ENCODE measurements at regions not wholly inside any gene's neighbourhood (a gene's known extent, or its start where the extent isn't known, plus 50 kb on each side); places are given as distances from the start of the nearest gene placed in this dataset.

DNA sequence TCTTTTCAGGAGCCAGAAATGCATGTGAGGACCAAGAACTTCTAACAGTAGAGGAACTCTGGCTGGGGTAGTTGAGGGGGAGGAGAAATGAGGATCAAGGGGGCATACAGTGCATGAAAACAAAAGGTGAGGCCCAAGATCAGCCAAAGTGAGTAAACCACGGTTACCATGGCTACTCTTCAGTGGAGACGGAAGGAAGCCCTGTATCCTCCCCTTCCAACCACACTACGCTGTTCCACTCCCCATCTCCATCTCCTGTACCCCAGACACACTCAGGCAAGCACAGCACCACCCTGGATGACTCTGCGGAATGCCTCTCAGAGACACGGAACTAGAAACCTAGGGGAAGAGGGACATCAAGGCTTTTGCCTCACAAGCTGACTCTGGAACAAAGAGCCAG, 157.6 kb upstream of the CAMK1G start:
- DNase-seq, result no peak

DNA sequence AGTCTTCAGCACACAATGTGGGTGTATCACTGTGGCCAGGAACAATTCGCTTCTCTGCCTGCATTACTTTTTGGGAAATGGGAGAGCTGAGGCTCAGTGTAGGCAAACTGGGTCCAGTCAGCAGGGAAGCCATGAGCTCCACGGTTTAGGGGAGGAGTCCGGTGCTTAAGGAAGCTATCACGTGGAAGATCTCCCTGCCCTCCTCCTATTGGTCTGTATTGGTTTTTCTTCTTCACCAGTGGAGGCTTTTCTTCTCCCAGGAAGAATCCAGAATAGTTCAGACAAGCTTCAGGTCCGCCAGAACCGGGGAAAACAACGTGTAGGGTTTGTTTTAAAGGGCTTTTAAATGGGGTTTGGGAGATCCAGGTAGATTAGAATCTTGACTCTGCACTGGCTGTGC, 156.2 kb upstream of the CAMK1G start:
- no peak for DNase-seq

- no peak for DNase-seq
Measured at GRCh38 chr1:209427811-209428210, 155.7 kb upstream of the CAMK1G start.

- peak; percentile 70 for DNase-seq
Measured at GRCh38 chr1:209428241-209428921, 155.1 kb upstream of the CAMK1G start.

DNA sequence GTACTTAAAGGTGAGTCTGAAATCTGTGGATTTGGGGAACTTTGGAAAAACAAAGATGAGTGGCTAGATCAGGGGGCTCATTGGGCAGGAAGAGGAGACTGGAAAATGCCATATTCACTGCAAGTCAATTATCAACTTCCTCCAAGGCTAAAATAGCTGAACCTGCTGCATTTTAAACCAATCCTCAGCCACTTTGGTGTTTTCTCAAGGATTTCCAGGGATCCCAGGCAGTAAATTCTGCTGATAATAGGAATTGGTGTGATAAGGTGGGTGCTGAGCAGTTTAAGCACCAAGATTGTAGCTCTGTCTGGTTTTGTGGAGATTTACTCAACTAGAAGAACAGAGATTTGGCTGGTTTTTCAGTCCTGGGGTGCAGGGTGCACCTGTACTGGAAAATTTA, 153.9 kb upstream of the CAMK1G start:
- DNase-seq, result no peak

DNA sequence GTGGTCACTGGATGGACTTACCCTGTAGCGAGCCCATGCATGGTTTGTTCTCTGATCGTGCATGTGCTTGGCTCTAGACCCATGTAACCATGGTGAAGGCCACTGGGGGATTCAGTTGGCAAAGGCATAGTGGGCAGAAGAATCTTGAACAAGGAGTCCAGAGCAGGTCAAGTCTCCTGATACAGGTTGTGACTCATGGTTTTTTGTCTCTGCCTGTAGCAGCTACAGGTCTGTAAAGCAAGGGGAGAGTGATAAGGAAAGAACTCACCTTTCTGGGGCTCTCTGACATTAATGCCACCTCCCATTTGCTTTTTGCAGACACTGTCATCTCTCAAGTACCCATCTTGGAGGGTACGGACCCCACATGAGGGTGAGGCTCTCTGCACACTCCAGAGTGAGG, 153.4 kb upstream of the CAMK1G start:
- no peak for DNase-seq

DNA sequence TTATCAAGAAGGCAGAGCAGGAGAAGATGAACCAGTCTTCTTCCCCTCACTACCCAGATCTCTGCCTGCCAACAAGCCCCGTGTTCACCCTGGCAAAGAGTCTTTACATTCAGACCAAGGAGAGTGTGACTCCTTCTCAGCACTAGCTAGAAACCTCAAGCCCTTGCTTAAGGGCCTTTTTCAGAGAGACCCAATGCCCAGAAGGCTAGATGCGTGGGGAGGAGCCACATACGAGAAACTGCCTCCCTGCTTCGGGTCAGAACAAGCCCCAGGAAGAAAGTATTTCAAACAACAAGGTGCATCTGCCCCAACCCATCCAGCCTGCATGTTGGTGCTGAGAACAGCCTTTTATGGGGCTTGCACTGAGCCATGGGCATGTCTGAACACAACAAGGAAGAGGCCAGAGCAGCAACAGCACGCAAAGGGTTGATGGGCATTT, 152.7 kb upstream of the CAMK1G start:
- DNase-seq, result no peak

DNA sequence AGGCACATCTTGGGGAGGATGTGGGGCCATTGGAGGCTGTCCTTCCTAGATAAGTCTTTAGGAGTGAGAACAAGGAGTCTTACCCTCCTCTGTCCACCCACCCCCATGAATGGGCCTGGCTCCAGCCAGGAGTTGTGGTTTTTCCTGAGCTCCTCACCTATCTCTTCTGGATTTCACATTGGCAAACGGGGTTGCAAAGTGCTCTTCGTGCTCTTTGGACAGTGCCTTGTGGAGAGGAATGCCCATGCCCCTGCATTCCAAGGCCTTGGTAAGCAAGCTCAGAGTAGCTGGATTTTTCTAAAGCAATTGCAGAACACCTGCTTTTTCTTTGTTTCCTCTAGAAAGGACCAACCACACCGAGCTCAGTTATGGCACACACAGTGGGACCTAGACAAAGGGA, 152.1 kb upstream of the CAMK1G start:
- DNase-seq, result no peak

DNA sequence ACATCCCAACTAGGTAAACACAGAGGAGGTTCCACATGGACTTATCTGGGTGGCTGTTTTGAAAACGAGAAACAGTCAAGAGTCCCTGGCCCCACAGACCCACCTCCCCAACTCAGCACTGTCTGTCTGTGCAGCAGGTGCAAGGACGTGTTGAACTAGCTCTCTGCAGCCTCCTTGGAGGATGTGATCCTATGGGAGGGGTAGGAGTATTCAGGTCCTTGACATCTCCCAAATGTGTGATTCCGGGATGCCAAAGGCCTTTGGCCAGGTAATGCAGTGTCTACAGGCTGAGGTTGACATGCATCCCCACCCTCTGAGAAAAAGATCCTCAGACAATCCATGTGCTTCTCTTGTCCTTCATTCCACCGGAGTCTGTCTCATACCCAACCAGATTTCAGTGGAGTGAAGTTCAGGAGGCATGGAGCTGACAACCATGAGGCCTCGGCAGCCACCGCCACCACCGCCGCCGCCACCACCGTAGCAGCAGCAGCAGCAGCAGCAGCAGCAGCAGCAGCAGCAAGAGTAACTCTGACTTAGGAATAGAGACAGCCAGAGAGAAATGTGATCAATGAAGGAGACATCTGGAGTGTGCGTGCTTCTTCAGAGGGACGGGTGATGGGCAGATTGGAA, 151.6 kb upstream of the CAMK1G start:
- no peak for DNase-seq

DNA sequence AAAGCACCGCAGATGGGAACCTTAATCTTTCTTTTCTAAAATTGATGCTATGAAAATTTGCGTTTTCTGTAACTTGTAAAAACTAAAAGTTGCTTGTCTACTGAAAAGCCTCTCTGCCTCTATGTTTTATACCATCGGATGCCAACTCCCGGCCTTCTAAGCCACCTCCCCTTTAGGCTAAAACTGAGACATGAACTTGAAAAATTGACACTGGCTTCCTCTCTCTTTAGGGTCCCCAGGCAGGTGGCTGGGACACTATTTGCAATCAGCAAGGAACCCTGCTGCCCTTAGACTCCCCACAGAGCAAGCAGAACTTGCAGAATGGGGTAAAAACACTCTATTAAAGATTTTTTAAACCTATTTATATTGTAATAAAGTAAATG, 151.1 kb upstream of the CAMK1G start:
- DNase-seq, result no peak

- DNase-seq, result no peak
Measured at GRCh38 chr1:209433649-209434031, 149.9 kb upstream of the CAMK1G start.

- no peak for DNase-seq
Measured at GRCh38 chr1:209434066-209434465, 149.4 kb upstream of the CAMK1G start.

GRCh38 chr1:209434631-209435217, 148.8 kb upstream of the CAMK1G start:
- no peak for DNase-seq

DNA sequence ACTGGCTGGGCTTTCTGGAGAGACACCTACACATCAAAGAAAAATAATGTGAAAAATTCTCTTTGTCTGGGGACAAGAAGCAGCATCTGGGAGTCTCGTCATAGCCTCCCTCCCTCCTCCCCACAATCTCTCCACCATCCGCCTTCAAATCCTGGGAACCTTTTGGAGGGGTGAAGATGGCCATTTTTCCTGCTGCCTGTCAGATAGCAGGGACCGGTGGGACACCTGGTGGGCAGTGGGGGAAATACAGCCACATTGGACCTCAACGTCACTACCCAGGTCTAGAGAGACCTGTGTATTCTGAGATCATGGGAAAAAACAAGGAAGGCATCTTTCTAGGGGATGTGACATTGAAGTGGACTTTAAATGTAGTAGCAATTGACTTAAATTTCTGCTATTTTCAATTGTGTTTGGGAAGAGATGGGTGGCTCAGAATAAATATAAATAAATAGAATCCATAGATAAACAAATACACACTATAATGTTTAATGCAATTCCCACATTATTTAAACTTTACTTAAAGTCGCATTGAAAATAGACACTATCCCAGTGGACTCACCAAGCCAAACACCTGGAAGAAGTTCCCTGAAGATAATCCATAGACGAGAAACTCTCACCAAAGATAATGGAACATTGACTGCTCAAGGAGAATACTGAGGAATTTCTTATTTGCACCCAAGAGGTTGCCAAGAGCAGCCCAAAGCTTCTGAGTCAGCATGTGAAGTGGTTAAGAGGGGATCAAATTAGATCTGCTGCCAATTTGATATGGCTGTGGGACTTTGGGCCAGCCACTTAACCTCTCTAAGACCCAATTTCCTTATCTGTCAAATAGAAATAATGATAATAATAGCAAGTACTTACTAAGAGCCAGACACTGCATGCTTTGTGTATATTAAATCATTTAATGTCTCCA, 147.6 kb upstream of the CAMK1G start:
- peak; percentile 45 for DNase-seq

DNA sequence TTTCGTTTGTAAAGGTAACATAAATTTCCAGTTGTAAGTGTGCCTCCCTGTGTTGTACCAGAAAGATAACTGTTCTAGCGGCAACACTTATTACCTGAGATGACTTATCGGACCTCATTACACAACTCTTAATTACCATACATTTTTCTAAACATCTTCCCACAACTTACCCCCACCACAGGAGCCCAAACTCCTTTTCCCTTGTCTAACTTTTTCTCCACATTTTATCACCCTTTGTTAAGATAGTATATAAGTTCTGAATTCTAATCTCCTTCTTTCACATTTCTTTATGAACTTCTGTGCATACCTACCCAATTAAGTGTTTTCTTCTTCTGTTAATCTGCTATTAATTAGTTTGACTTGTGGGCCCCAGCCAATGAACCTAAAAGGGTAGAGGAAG, 143.7 kb upstream of the CAMK1G start:
- DNase-seq, result no peak

- no peak for DNase-seq
Measured at GRCh38 chr1:209443361-209443931, 140.1 kb upstream of the CAMK1G start.

DNA sequence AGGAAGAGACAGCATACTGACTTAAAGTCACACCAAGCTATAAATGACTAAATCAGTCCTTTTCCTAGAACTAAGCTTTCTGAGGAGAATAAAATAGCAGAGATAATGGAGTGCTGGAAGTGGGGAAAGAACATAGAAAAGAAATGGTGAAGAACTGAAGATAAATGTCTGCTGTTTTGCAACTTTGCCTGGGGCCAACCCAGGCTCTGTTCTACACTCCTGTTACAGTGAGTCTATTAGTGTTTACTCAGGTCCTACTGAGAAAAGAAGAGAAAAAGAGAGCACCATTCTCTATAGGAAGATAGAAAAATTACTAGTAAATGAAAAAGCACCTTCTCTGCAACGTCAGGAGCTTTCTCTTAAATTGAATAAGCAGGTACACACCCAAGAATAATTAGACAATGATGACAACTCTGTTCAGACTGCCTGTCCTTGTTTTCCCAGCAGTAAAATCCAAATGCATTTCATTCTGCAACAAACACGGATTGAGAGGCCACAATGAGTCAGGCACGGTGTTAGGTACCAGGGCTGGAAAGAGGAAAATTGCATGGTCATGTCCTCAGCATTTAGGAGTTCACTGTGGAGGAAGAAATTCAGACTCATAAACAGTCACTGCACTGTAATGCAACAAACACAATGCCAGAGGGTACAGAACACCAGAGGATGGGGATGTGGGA, 139.4 kb upstream of the CAMK1G start:
- DNase-seq, result no peak

DNA sequence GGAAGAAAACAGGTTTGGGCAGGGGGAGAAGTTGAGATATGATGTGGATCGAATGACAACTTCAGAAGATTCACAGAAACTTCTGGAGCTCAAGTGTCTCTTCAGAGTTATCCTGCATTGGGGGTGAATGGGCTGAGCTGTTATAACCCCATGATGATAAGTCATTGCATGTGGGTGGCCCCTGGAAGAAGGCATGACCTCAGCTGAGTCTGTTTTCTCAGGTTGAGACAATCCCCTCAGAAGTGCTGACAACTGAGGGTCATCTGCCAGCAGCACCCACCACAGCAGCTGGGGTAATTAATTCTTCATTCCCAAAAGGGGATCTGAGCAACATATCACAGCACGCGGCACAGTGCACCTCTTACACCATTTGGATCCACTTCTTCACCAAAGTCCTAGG, 138.6 kb upstream of the CAMK1G start:
- no peak for DNase-seq

DNA sequence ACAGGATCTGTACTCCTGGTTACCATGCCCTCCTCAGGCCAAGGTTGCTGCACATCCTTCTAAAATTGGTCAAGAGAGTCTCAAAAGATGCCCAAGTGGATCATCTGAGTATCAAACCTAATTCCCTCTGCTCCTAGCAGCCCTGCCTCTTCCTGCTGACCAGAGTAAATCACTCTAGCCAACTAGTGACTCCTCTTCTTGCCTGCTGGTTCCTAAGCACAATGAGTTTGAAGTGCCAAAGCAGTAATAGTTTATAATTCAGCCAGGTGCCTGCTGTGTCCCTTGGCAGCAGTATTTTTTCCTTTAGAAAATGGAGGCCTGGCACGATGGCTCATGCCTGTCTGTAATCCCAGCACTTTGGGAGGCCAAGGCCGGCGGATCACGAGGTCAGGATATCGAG, 137.9 kb upstream of the CAMK1G start:
- DNase-seq, result no peak

DNA sequence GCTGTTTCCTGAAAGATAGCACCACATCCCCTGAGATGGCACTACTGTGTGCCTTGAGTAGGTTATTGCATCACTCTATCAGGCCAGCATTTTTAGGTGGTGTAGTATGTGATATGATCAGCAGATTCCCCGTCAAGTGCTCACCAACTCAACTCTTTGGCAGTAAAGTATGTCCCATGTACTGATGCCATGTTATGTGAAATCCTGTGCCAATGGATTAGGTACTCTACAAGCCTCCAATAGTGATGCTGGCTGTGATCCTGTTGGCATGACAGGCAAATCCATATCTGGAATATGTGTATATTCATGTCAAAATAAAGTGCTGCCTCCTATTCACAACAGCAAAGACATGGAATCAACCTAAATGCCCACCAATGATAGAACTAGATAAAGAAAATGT, 137.2 kb upstream of the CAMK1G start:
- no peak for DNase-seq

DNA sequence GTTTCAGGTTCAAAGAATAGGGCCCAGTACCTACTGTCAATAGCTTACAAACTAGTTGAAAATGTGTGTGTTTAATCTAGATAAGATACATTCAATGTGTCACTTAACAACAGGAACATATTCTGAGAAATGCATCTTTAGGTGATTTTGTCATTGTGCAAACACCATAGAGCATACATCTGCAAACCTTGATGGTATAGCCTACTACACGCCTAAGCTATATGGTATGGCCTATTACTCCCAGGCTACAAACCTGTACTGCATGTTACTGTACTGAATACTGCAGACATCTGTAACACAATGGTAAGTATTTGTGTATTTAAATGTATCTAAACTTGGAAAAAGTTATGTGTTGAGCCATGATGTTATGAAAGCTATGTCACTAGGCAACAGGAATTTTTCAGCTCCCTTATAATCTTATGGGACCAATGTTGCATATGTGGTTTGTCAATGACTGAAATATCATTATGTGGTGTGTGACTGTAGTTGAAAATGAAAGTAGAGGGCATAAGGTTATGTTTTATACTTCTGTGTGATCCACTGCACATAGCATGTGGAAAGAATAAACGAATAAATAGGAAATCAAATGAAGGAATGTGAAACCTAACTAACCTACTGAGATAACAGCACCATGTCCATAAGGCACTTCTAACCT, 129.0 kb upstream of the CAMK1G start:
- no peak for DNase-seq

DNA sequence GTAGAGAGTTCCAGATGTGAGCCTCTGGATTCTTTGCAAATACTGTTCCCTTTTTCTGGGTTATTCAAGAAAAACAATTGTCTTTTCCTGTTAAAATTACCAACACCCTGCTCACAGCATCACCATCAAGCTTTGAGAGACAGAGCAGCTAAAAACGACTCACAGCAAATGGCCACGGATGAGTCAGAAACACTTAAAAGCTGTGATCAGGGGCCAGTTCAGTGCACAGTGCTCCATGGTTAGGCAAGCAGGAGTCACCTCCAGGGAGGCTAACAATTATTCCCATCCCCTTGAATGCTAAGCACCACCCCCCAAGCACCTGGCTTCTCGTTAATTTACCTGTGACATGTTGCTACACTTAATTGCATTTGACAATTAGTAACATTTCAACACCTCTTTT, 128.4 kb upstream of the CAMK1G start:
- peak; percentile 86 for DNase-seq
